GM12873 (cell line): ENCODE measurements at regions not wholly inside any gene's neighbourhood (a gene's known extent, or its start where the extent isn't known, plus 50 kb on each side); places are given as distances from the start of the nearest gene placed in this dataset.

ENCODE experiments used
- CTCF ChIP-seq: IDR thresholded peaks from 2 replicates; pipeline ENCODE4 v1.5.1; 2012; ENCODE audit warnings: low read depth, mild to moderate bottlenecking, moderate library complexity, low read length, control low read depth; ENCODE audit not compliant: insufficient read depth; ENCODE audit errors: missing control alignments

GRCh38 chr14:85156319-85156718, 373.6 kb upstream of the FLRT2 start:
- TF ChIP-seq CTCF, result no peak

DNA sequence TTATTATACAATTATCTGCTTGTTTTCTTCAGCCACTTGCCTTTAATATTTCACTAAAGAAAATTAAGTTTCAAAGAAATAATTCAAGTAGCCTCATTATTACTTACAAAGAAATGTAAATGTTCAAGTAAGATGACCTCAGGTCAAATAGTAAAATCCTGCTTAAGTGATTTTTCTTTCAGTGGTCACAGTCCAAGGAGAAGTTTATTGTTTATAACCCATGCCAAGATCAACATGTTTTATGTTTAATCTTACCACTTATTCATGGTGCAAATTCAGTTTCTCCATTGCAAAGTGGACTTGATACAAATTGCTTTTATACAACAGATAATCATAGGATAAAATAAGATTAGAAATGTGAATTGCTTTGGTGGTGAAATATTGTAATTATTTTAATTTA, 370.2 kb upstream of the FLRT2 start:
- TF ChIP-seq CTCF, result no peak

DNA sequence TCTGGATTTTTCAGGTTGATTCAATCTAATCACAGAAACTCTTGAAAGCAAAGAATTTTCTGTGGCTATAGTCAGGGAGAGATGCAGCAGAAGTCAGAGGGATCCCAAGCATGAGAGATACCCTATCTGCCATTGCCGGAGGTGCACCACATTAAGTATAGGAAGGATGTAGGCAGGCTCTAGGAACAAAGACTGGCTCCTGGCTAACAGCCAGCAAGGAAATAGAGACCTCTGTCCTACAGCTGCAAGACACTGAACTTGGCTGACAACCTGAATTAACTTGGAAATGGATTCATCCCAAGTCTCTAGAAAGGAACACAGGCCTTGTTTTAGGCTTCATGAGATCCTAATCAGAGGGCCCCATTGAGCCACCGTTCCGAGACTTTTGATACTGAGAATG, 364.9 kb upstream of the FLRT2 start:
- no peak for TF ChIP-seq CTCF

DNA sequence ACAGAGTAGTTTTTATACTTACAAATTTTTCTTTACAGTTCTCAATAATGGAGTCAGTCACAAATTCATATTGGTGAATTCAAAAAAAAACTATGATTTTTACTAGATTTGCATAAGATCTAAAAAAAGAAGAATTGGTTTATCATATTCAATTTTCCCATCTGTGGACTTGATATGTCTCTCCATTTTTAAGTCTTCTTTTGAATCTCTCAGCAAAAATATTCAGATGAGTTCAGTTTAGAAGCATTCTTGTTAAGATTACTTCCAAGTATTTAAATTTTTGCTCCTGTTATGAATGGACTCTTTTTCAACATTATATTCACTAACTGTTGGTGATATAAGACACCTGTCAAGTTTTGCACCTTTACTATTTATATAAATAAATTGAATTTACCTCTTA, 360.6 kb upstream of the FLRT2 start:
- TF ChIP-seq CTCF, result no peak

DNA sequence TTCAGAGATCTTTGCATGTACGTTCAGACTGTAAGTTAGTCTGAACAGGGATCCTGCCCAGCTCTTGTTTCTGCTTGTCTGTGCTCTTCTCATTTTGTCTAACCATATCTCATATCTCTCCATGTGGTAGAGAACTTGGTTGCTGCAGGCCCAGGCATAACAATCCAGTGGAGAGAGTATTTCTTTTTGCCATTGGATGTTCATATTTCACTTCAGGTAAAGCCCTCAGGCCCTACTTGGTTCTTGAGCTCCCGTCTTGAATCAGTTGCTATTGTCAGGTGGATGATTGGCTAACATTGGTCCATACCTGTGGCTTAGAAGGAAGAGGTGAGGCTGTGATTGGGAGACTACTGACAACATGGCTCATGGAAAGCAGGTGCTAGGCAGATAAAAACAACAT, 357.7 kb upstream of the FLRT2 start:
- no peak for TF ChIP-seq CTCF

DNA sequence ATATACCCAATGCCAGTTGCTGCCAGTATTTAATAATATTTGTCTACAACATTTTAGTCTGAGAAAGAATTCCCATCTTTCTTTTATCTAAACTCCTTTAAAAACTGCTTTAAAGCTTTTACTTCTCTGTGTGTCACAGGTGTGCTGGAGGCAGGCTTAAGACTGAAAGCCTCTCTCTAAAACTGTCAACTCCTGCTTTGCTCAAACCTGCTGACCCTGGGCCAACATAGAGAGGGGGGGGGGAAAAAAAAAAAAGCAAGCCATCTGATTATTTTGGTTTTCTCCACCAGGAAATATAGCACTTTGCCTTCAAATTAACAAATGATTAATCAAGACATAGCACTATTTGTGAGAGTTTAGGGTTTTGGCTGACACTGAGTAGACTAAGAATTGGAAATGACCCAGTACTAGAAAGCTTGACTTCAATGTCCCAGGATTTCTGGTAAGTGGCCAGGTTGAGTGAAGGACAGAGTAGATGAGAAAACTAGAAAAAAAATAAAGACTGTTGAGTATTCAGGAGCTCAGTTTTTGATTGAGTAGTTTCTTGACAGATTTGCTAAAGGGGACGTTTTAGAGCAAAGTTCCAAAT, 357.0 kb upstream of the FLRT2 start:
- TF ChIP-seq CTCF, result no peak

DNA sequence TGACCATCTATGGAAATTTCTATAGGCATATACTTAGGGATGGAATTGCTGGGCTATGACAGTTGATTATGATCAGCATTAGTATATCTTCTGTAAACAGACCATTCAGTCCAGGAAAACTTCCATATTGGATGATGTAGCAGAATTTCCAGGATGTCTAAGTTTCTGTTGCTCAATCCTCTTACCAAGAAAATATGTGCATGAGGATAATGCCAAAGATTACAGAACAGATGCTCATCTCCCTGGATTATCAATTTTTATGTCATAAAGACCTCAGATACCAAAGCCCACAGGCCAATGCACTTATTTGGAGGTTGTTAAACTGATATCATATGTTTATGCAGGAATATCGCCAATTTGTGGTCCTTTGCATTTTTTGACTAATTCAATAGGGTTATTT, 354.4 kb upstream of the FLRT2 start:
- TF ChIP-seq CTCF, result no peak

DNA sequence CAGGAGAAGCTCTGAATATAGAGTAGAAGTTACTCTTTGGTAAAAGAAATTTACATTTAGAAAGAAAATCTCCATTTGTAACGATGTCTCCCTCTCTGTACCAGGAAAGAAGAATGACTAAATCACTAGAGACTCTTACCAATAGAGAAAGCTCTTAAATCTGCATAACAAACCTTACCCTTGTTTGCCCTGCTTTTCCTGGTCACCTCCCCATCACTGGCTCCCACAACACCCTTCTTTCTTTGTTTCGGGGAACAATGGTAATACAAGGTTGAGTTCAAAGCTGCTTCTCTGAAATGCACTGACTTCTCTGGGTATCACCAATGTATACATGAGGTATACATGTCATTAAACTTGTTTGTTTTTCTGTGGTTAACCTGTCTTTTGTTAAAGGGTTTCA, 351.1 kb upstream of the FLRT2 start:
- TF ChIP-seq CTCF, result no peak
